DOHH2 (cell line): ENCODE measurements at regions not wholly inside any gene's neighbourhood (a gene's known extent, or its start where the extent isn't known, plus 50 kb on each side); places are given as distances from the start of the nearest gene placed in this dataset.

Experiments
- H3F3A ChIP-seq: fragments of 200-600 bp; sonication (generic), shearing (Covaris generic); 2 replicates; pipeline ENCODE4 v1.6.0; 2016; ENCODE audit warnings: antibody characterized with exemption, mild to moderate bottlenecking; ENCODE audit not compliant: control insufficient read depth, insufficient read depth
- H3K27ac ChIP-seq: fragments of 200-600 bp; sonication (generic); 2 replicates; pipeline ENCODE4 v1.5.1; 2014; ENCODE audit warnings: low read depth, mild to moderate bottlenecking, low read length, moderate library complexity
- H3K27me3 ChIP-seq: fragments of 200-600 bp; sonication (generic); 2 replicates; pipeline ENCODE4 v1.6.1; 2014; ENCODE audit warnings: mild to moderate bottlenecking, low read length, mixed read lengths; ENCODE audit not compliant: control insufficient read depth
- H3K36me3 ChIP-seq: fragments of 200-600 bp; sonication (generic); 2 replicates; pipeline ENCODE4 v1.6.1; 2014; ENCODE audit warnings: mild to moderate bottlenecking, low read length, moderate library complexity, mixed read lengths; ENCODE audit not compliant: control insufficient read depth
- H3K4me1 ChIP-seq: fragments of 200-600 bp; sonication (generic); 2 replicates; pipeline ENCODE4 v1.6.1; 2014; ENCODE audit warnings: mild to moderate bottlenecking, low read length, mixed read lengths; ENCODE audit not compliant: control insufficient read depth
- H3K4me2 ChIP-seq: fragments of 200-600 bp; sonication (generic); 2 replicates; pipeline ENCODE4 v1.6.0; 2014; ENCODE audit warnings: mild to moderate bottlenecking, low read length, moderate library complexity
- H3K4me3 ChIP-seq: fragments of 200-600 bp; sonication (generic); 2 replicates; pipeline ENCODE4 v1.5.1; 2014; ENCODE audit warnings: mild to moderate bottlenecking, low read length, mixed read lengths
- H3K79me2 ChIP-seq: fragments of 200-600 bp; sonication (generic); 2 replicates; pipeline ENCODE4 v1.6.1; 2014; ENCODE audit warnings: mild to moderate bottlenecking, low read length, mixed read lengths; ENCODE audit not compliant: control insufficient read depth
- H3K9me2 ChIP-seq: fragments of 200-600 bp; sonication (generic); replicated peaks from 2 replicates; pipeline ENCODE4 v1.6.1; 2014; ENCODE audit warnings: mild to moderate bottlenecking, low read length, mixed read lengths; ENCODE audit not compliant: control insufficient read depth
- H3K9me3 ChIP-seq: fragments of 200-600 bp; sonication (generic); 2 replicates; pipeline ENCODE4 v1.6.1; 2014; ENCODE audit warnings: antibody characterized with exemption, low read length, mixed read lengths; ENCODE audit not compliant: control insufficient read depth, insufficient read depth
- H4K20me1 ChIP-seq: fragments of 200-600 bp; sonication (generic); 2 replicates; pipeline ENCODE4 v1.6.0; 2014; ENCODE audit warnings: low read depth, mild to moderate bottlenecking, antibody characterized with exemption, low read length, moderate library complexity; ENCODE audit not compliant: control insufficient read depth, insufficient read depth
- EZH2phosphoT487 ChIP-seq: fragments of 200-600 bp; sonication (generic); IDR thresholded peaks from 2 replicates; pipeline ENCODE4 v1.6.1; 2017; ENCODE audit warnings: borderline replicate concordance, mild to moderate bottlenecking, antibody characterized with exemption, low read length, moderate library complexity, mixed read lengths
- TF ChIP-seq, protein P1 (sequence below): fragments of 200-600 bp; sonication (generic); IDR thresholded peaks from one replicate; pipeline ENCODE4 v1.5.1; 2014; ENCODE audit warnings: antibody characterized with exemption, mild to moderate bottlenecking, low read depth, low read length; ENCODE audit not compliant: poor library complexity, severe bottlenecking

GRCh38 chr11:95322539-95322938 lies 91.5 kb upstream of the SESN3 start:
- no peaks in the 10 kb centered on the region for H3K79me2 ChIP-seq
- no peaks in the 10 kb centered on the region for H4K20me1 ChIP-seq
- H3K36me3 ChIP-seq = no peaks in the 10 kb centered on the region
- H3K4me2 ChIP-seq = no peak overlapping the region
- H3K9me3 ChIP-seq = peaks cover 3% of the 10 kb centered on the region; the same call in 1 of the 2 replicates
- no peak overlapping the region for H3K27ac ChIP-seq
- H3K4me1 ChIP-seq = peaks cover 6% of the 10 kb centered on the region; the same call in 1 of the 2 replicates
- TF ChIP-seq, protein P1, sequence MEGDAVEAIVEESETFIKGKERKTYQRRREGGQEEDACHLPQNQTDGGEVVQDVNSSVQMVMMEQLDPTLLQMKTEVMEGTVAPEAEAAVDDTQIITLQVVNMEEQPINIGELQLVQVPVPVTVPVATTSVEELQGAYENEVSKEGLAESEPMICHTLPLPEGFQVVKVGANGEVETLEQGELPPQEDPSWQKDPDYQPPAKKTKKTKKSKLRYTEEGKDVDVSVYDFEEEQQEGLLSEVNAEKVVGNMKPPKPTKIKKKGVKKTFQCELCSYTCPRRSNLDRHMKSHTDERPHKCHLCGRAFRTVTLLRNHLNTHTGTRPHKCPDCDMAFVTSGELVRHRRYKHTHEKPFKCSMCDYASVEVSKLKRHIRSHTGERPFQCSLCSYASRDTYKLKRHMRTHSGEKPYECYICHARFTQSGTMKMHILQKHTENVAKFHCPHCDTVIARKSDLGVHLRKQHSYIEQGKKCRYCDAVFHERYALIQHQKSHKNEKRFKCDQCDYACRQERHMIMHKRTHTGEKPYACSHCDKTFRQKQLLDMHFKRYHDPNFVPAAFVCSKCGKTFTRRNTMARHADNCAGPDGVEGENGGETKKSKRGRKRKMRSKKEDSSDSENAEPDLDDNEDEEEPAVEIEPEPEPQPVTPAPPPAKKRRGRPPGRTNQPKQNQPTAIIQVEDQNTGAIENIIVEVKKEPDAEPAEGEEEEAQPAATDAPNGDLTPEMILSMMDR = no peak
- TF ChIP-seq EZH2phosphoT487 = no peak
- no peaks in the 10 kb centered on the region for H3K9me2 ChIP-seq
- no peaks in the 10 kb centered on the region for H3F3A ChIP-seq
- no peak overlapping the region for H3K4me3 ChIP-seq
- no peaks in the 10 kb centered on the region for H3K27me3 ChIP-seq

- H3K4me2 ChIP-seq = no peak overlapping the region
- H3K79me2 ChIP-seq = no peaks in the 10 kb centered on the region
- no peak overlapping the region for H3K27ac ChIP-seq
- H3F3A ChIP-seq = no peaks in the 10 kb centered on the region
- H3K9me2 ChIP-seq = no peaks in the 10 kb centered on the region
- H3K4me1 ChIP-seq = no peaks in the 10 kb centered on the region
- TF ChIP-seq, protein P1 = no peak
- no peak for TF ChIP-seq EZH2phosphoT487
- H3K4me3 ChIP-seq = no peak overlapping the region
- H3K27me3 ChIP-seq = no peaks in the 10 kb centered on the region
- H4K20me1 ChIP-seq = no peaks in the 10 kb centered on the region
- no peaks in the 10 kb centered on the region for H3K36me3 ChIP-seq
- peaks cover 3% of the 10 kb centered on the region; the same call in 1 of the 2 replicates for H3K9me3 ChIP-seq
Observed at GRCh38 chr11:95318498-95318897, 87.5 kb upstream of the SESN3 start.

GRCh38 chr11:95308512-95309035 lies 77.6 kb upstream of the SESN3 start:
- H3K27me3 ChIP-seq = no peaks in the 10 kb centered on the region
- H3K4me1 ChIP-seq = peaks cover 24% of the 10 kb centered on the region
- no peaks in the 10 kb centered on the region for H3K36me3 ChIP-seq
- no peak overlapping the region for H3K4me3 ChIP-seq
- H3K27ac ChIP-seq = no peak overlapping the region
- no peaks in the 10 kb centered on the region for H3K9me2 ChIP-seq
- no peaks in the 10 kb centered on the region for H3K9me3 ChIP-seq
- no peaks in the 10 kb centered on the region for H3F3A ChIP-seq
- TF ChIP-seq, protein P1 = no peak
- TF ChIP-seq EZH2phosphoT487 = no peak
- H4K20me1 ChIP-seq = no peaks in the 10 kb centered on the region
- no peak overlapping the region for H3K4me2 ChIP-seq
- H3K79me2 ChIP-seq = no peaks in the 10 kb centered on the region

DNA sequence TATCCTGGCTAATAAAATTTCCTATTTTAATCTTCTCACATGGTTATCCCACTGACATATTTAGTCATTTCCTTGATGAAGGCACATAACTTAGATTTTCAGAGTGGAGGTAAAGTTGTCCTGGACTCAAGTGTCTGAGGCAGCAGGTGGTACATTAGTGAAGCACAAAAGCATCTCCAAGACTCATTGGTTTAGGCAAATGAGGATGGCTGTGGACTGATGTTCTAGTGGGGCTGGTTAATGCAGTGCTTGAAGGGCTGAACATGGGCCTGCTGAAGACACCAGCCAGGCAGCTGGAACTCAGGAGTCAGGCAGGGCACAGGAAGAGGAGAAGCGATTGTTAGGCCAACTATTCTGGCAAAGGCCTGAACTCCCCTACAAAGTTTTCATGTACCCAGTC lies 76.3 kb upstream of the SESN3 start:
- TF ChIP-seq EZH2phosphoT487 = no peak
- TF ChIP-seq, protein P1 = no peak
- Histone ChIP-seq H3K4me3 (no peak overlapping the region), H3K27me3 (no peaks in the 10 kb centered on the region), H3K4me2 (no peak overlapping the region), H3K9me3 (no peaks in the 10 kb centered on the region), H3K79me2 (no peaks in the 10 kb centered on the region), H4K20me1 (no peaks in the 10 kb centered on the region), H3K27ac (peak overlapping the region; percentile 0; the same call in 1 of the 2 replicates), H3K36me3 (no peaks in the 10 kb centered on the region), H3F3A (no peaks in the 10 kb centered on the region), H3K4me1 (peaks cover 24% of the 10 kb centered on the region), H3K9me2 (no peaks in the 10 kb centered on the region)
